ENCODE measurements at regions not wholly inside any gene's neighbourhood (a gene's known extent, or its start where the extent isn't known, plus 50 kb on each side); places are given as distances from the start of the nearest gene placed in this dataset.

GRCh38 chr14:48876806-48877340, 709.3 kb downstream of the RPS29 start:
- TF ChIP-seq POLR2A (IDR thresholded peaks at IDR 0.05) (no peak), CTCF (IDR thresholded peaks at IDR 0.05) (no peak)

All from uterus (tissue), 2 donors.